Naive B cell (primary cell): ENCODE measurements at regions not wholly inside any gene's neighbourhood (a gene's known extent, or its start where the extent isn't known, plus 50 kb on each side); places are given as distances from the start of the nearest gene placed in this dataset.

Source experiments
- ATAC-seq, 2 donors: fragments of 150-1000 bp; cut with Tn5 transposase; 2 replicates each; pipeline ENCODE4 v1.10.0; 2021; ENCODE audit warnings: low read depth in 2 of 2, mild to moderate bottlenecking in 2 of 2, moderate library complexity in 2 of 2
- DNase-seq: peaks from one replicate; pipeline ENCODE4 v3.0.0; 2022
- H3K27ac Mint-ChIP-seq, 6 donors: one replicate each; pipeline ENCODE4 v1.8.0; 2020 to 2022; ENCODE audit warnings: mild to moderate bottlenecking in 6 of 6, mixed read lengths in 6 of 6, moderate library complexity in 5 of 6, inconsistent platforms in 2 of 6
- H3K27me3 Mint-ChIP-seq, 3 donors: one replicate each; pipeline ENCODE4 v1.8.0; 2021 to 2022; ENCODE audit warnings: mixed read lengths in 3 of 3, mild to moderate bottlenecking in 1 of 3
- H3K36me3 Mint-ChIP-seq, 2 donors: one replicate each; pipeline ENCODE4 v1.8.0; 2020 to 2022; ENCODE audit warnings: mixed read lengths in 2 of 2, inconsistent platforms in 1 of 2, mild to moderate bottlenecking in 1 of 2
- H3K4me1 Mint-ChIP-seq, 3 donors: one replicate each; pipeline ENCODE4 v1.8.0; 2020 to 2022; ENCODE audit warnings: mixed read lengths in 3 of 3, inconsistent platforms in 1 of 3, mild to moderate bottlenecking in 1 of 3, moderate library complexity in 1 of 3
- H3K4me3 Mint-ChIP-seq, 8 donors: one replicate each; pipeline ENCODE4 v1.8.0; 2020 to 2022; ENCODE audit warnings: mild to moderate bottlenecking in 8 of 8, mixed read lengths in 8 of 8, moderate library complexity in 8 of 8, inconsistent platforms in 2 of 8
- H3K9me3 Mint-ChIP-seq, 7 donors: one replicate each; pipeline ENCODE4 v1.8.0; 2020 to 2022; ENCODE audit warnings: mixed read lengths in 7 of 7, mild to moderate bottlenecking in 5 of 7, inconsistent platforms in 2 of 7, moderate library complexity in 1 of 7

DNA sequence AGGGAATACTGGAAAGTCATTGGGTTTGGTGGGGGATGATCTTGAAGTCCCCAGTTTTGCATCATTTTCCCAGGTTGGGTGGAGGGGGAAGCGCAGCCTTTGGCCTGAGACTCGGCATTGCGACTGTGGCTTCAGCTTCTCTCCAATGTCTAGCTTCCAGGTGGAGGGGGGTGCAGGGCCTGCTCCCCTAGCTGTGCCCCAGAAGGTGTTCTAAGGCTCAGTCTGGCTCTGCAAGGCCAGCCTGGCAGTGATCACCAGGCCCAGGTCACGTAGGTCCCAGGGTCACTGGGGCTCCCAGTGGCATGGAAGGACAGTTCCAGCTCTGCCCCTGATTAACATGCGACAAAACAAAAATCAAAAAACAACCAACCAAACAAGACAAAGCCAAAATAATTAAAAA, 56.9 kb upstream of the HAAO start:
- ATAC-seq (no peak), DNase-seq (no peak)
- Mint-ChIP-seq H3K27me3 (no peaks in the 10 kb centered on the region), H3K4me3 (no peak overlapping the region), H3K36me3 (no peaks in the 10 kb centered on the region), H3K9me3 (no peaks in the 10 kb centered on the region), H3K4me1 (no peaks in the 10 kb centered on the region), H3K27ac (no peak overlapping the region)

- Mint-ChIP-seq H3K9me3 (no peaks in the 10 kb centered on the region), H3K27me3 (no peaks in the 10 kb centered on the region), H3K4me3 (no peak overlapping the region), H3K4me1 (no peaks in the 10 kb centered on the region), H3K27ac (peak overlapping the region in 1 of 6 donors; percentile 27), H3K36me3 (no peaks in the 10 kb centered on the region)
- DNase-seq: no peak
- no peak for ATAC-seq
These were observed 56.4 kb upstream of the HAAO start for GRCh38 chr2:42848726-42849290.

- Mint-ChIP-seq H3K27me3 (no peaks in the 10 kb centered on the region), H3K36me3 (no peaks in the 10 kb centered on the region), H3K27ac (peak overlapping the region in 2 of 6 donors; percentile 27 to 28), H3K4me3 (peak overlapping the region in 1 of 8 donors; percentile 47), H3K9me3 (no peaks in the 10 kb centered on the region), H3K4me1 (no peaks in the 10 kb centered on the region)
- DNase-seq: no peak
- no peak for ATAC-seq
These were observed 55.9 kb upstream of the HAAO start for GRCh38 chr2:42848265-42848664.

GRCh38 chr2:42847596-42848151, 55.3 kb upstream of the HAAO start:
- Mint-ChIP-seq H3K4me3 (peak overlapping the region in 1 of 8 donors; percentile 19), H3K9me3 (no peaks in the 10 kb centered on the region), H3K27me3 (no peaks in the 10 kb centered on the region), H3K27ac (no peak overlapping the region), H3K4me1 (no peaks in the 10 kb centered on the region), H3K36me3 (no peaks in the 10 kb centered on the region)
- DNase-seq: no peak
- no peak for ATAC-seq

GRCh38 chr2:42846932-42847595, 54.7 kb upstream of the HAAO start:
- no peak for DNase-seq
- Mint-ChIP-seq H3K27ac (no peak overlapping the region), H3K4me3 (no peak overlapping the region), H3K27me3 (no peaks in the 10 kb centered on the region), H3K9me3 (no peaks in the 10 kb centered on the region), H3K36me3 (no peaks in the 10 kb centered on the region), H3K4me1 (no peaks in the 10 kb centered on the region)
- no peak for ATAC-seq

- H3K9me3 Mint-ChIP-seq: no peaks in the 10 kb centered on the region
- no peak overlapping the region for H3K4me3 Mint-ChIP-seq
- peak overlapping the region in 1 of 6 donors; percentile 43 for H3K27ac Mint-ChIP-seq
- no peaks in the 10 kb centered on the region for H3K36me3 Mint-ChIP-seq
- no peak for ATAC-seq
- no peaks in the 10 kb centered on the region for H3K4me1 Mint-ChIP-seq
- DNase-seq: no peak
- H3K27me3 Mint-ChIP-seq: no peaks in the 10 kb centered on the region
These were observed 53.6 kb upstream of the HAAO start for GRCh38 chr2:42846026-42846425.

DNA sequence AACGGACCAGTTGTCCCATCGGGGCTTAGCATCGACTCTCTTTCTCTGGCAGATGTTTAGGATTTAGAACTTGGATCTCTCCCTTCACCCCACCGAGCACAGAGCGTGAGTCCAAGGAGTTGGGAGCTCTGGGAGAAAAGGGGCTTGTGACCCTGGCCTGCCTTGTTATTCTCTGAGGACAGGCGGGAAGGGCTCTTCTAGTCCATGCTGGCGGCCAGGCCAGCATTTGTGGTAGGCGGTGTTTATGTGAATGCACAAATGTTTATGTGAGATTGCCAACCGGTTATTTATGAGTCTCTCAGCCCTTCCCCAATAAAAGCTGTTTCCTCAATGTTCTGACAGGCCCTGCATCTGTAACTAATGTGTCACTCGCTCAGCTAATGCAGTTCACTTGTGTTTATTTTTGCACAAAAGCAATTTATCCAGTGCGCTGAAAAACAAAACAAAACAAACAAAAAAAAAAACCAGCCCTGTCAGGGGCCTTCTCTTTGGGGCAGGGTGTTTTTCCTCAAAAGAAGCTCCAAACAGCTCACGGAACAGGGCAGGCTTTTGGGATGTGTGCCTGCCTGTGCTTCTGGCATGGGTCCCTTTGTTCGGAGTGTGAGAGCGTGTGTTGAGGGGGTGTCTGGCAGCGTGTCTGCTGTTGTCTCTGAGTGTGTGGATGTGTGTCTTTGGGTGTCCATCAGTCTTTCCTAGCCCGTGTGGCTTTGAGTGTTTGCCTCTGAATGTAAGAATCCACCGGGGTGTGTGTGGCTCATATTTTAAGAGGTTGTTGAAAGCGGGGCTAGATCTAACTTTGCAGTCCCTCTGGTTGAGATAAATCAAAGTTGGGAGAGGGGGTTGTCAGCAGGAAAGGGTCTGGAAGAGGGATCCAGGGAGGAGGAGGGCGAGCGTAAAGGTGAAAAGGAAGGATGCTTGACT, 52.8 kb upstream of the HAAO start:
- peak overlapping the region in 2 of 6 donors; percentile 4 to 43 for H3K27ac Mint-ChIP-seq
- H3K27me3 Mint-ChIP-seq: no peaks in the 10 kb centered on the region
- no peaks in the 10 kb centered on the region for H3K9me3 Mint-ChIP-seq
- no peak overlapping the region for H3K4me3 Mint-ChIP-seq
- no peak for ATAC-seq
- DNase-seq: no peak
- H3K36me3 Mint-ChIP-seq: no peaks in the 10 kb centered on the region
- no peaks in the 10 kb centered on the region for H3K4me1 Mint-ChIP-seq

- Mint-ChIP-seq H3K9me3 (no peaks in the 10 kb centered on the region), H3K4me1 (no peaks in the 10 kb centered on the region), H3K27ac (no peak overlapping the region), H3K4me3 (no peak overlapping the region), H3K36me3 (no peaks in the 10 kb centered on the region), H3K27me3 (no peaks in the 10 kb centered on the region)
- ATAC-seq (no peak), DNase-seq (no peak)
These were observed 52.0 kb upstream of the HAAO start for GRCh38 chr2:42844366-42844765.

DNA sequence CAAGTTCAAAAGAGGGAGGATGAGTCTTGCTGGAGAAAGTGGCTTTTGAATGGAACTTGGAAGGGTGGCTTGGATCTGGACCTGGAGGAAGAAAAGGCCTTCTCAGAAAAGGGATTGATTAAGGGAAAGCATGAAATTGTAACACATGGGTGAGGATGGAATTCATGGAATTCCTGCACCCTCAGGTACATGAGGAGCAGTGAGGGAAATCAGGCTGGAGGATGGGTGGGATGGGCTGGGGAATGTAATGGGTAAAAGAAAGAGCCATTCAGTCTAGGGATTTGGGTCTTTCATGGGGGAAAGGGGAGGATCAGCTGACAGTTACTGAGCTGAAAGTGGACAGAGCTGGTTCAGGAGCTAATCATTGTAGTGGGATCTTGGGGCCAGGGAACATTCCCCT, 51.2 kb upstream of the HAAO start:
- no peaks in the 10 kb centered on the region for H3K4me1 Mint-ChIP-seq
- H3K4me3 Mint-ChIP-seq: no peak overlapping the region
- DNase-seq (no peak), ATAC-seq (no peak)
- no peaks in the 10 kb centered on the region for H3K27me3 Mint-ChIP-seq
- H3K9me3 Mint-ChIP-seq: no peaks in the 10 kb centered on the region
- H3K36me3 Mint-ChIP-seq: no peaks in the 10 kb centered on the region
- no peak overlapping the region for H3K27ac Mint-ChIP-seq

DNA sequence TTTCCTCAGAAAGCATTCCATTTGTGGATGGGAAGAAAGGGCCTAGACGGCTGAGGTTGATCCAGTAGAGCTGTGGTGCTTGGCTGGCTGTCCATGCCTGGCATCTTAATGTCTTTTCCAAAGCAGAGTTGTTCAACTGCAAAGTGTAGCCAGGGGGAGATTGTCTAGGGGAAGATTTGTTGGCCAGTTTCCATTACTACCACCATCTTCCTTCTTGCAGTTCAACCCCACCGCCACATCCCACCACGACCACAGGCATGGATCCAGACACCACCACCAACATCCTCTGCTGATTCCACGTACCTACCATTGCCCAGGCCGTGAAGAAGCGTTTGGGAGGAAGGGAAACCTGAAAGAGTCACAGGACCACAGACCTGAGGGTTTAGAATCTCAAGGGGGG, 50.7 kb upstream of the HAAO start:
- Mint-ChIP-seq H3K36me3 (no peaks in the 10 kb centered on the region), H3K27me3 (no peaks in the 10 kb centered on the region), H3K9me3 (no peaks in the 10 kb centered on the region), H3K4me1 (no peaks in the 10 kb centered on the region), H3K27ac (no peak overlapping the region), H3K4me3 (no peak overlapping the region)
- DNase-seq (no peak), ATAC-seq (no peak)

DNA sequence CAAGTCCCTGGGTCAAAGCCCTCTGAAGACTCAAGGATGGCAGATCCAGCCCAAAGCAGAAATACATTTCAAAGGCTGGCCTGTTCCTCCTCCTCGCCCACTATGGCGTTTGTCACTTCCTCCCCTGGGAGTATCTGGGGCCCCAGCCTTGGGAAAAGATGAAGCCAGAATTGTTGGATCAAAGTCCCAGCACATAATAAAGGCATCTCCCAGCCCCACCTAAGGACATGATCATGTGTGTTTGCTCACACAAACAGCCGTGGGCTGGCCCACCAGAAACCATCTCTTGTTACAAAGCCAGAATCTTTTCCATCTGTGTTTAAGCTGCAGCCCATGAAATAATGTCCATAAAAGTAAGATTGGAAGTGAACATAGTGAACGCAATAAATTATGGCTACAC, 50.1 kb upstream of the HAAO start:
- Mint-ChIP-seq H3K27ac (peak overlapping the region in 1 of 6 donors; percentile 30), H3K4me3 (no peak overlapping the region), H3K27me3 (no peaks in the 10 kb centered on the region), H3K9me3 (peaks cover 0 to under 1% (median 0%) of the 10 kb centered on the region in 7 donors), H3K36me3 (no peaks in the 10 kb centered on the region), H3K4me1 (no peaks in the 10 kb centered on the region)
- no peak for DNase-seq
- ATAC-seq: no peak
